GM12878 (cell line): ENCODE measurements at regions not wholly inside any gene's neighbourhood (a gene's known extent, or its start where the extent isn't known, plus 50 kb on each side); places are given as distances from the start of the nearest gene placed in this dataset.

Source experiments
- POLR2AphosphoS5 ChIP-seq: IDR thresholded peaks from 2 replicates; pipeline ENCODE4 v1.6.1; 2011; ENCODE audit warnings: mild to moderate bottlenecking, low read length, inconsistent platforms
- TF ChIP-seq, protein P1 (sequence below): IDR thresholded peaks from 2 replicates; pipeline ENCODE4 v1.6.1; 2011; ENCODE audit warnings: low read depth, mild to moderate bottlenecking, low read length, moderate library complexity, borderline replicate concordance; ENCODE audit errors: extremely low read depth
- TF ChIP-seq, protein P2 (sequence below): IDR thresholded peaks from 2 replicates; pipeline ENCODE4 v1.6.1; 2012; ENCODE audit warnings: low read depth, low read length, improper control_type of control experiment

DNA sequence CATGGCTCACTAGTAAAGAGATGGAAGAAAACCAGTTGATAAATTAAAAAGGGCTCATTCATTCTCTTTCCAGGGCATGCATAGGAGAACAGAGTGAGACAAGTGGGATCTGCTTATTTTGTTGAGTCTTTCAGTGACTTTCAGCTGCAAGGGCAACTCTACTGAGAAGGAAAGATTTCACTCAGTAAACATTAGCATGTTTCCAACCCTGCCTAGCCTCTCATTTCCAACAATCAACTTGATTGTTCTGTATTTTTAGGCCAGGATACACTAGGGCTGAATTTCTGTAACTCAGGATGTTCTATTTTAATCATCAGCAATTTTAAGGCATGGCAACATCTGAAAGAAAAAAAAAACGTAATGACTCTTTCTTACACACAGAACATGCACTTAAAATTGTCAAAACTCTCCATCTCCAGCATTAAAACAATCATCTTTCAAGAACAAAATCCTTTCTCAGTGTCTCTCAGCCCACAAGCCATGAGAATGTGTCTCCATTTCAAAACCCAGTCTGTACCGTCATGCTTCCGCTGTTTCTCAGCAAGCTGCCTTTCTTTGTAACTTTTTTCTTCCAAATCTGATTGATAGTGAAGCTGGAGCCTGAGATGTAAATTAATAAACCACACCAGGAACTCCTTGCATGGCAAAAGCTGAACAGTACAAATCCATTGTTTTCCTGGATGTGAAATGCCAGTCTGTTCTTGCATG is 147.2 kb upstream of the KLF14 start:
- TF ChIP-seq, protein P1, sequence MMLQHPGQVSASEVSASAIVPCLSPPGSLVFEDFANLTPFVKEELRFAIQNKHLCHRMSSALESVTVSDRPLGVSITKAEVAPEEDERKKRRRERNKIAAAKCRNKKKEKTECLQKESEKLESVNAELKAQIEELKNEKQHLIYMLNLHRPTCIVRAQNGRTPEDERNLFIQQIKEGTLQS: no peak
- no peak for TF ChIP-seq POLR2AphosphoS5
- TF ChIP-seq, protein P2, sequence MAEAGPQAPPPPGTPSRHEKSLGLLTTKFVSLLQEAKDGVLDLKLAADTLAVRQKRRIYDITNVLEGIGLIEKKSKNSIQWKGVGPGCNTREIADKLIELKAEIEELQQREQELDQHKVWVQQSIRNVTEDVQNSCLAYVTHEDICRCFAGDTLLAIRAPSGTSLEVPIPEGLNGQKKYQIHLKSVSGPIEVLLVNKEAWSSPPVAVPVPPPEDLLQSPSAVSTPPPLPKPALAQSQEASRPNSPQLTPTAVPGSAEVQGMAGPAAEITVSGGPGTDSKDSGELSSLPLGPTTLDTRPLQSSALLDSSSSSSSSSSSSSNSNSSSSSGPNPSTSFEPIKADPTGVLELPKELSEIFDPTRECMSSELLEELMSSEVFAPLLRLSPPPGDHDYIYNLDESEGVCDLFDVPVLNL: no peak
